ENCODE measurements at regions not wholly inside any gene's neighbourhood (a gene's known extent, or its start where the extent isn't known, plus 50 kb on each side); places are given as distances from the start of the nearest gene placed in this dataset.
"Not testable (repeated sequence)": the region's sequence is repeated elsewhere in the genome, so short reads cannot be mapped to it uniquely, and the experiment has no call there.

GRCh38 chr15:92819278-92820235 lies 80.6 kb upstream of the CHD2 start:
- ChIA-PET CTCF (interaction anchor here (1.0 to 5.5 kb wide), 7 partner anchors 8 to 98 kb away, joined by 3 to 43 read pairs (median 6); no protein-coding TSS in a partner anchor), POLR2A (interaction anchor here (1.0 to 1.2 kb wide), 3 partner anchors 10 to 63 kb away, joined by 3 to 7 read pairs (median 4); no protein-coding TSS in a partner anchor)
- no peak for DNase-seq (ENCODE audit: extremely low spot score)
- no peak for TF ChIP-seq CTCF (IDR thresholded peaks at IDR 0.05; ENCODE audit: control extremely low read depth, extremely low read depth, low read depth, missing control alignments)

GRCh38 chr15:92820236-92821021 lies 79.7 kb upstream of the CHD2 start:
- ChIA-PET POLR2A (interaction anchor here (1.0 to 1.2 kb wide), 3 partner anchors 10 to 62 kb away, joined by 3 to 7 read pairs (median 4); no protein-coding TSS in a partner anchor), CTCF (interaction anchor here (1.3 to 5.5 kb wide), 5 partner anchors 9 to 98 kb away, joined by 5 to 43 read pairs (median 7); no protein-coding TSS in a partner anchor)
- DNase-seq (ENCODE audit: extremely low spot score) = peak; percentile 91
- TF ChIP-seq CTCF (IDR thresholded peaks at IDR 0.05; ENCODE audit: control extremely low read depth, extremely low read depth, low read depth, missing control alignments) = no peak

GRCh38 chr15:92821491-92822116 lies 78.5 kb upstream of the CHD2 start:
- TF ChIP-seq CTCF (IDR thresholded peaks at IDR 0.05; ENCODE audit: control extremely low read depth, extremely low read depth, low read depth, missing control alignments) = no peak
- CTCF ChIA-PET = interaction anchor here (0.8 to 5.5 kb wide), 11 partner anchors 9 to 97 kb away, joined by 3 to 43 read pairs (median 3); no protein-coding TSS in a partner anchor
- DNase-seq (ENCODE audit: extremely low spot score) = no peak

GRCh38 chr15:92822216-92823144 lies 77.6 kb upstream of the CHD2 start:
- ChIA-PET CTCF (interaction anchor here (0.8 to 5.5 kb wide), 13 partner anchors 8 to 96 kb away, joined by 3 to 43 read pairs (median 3); no protein-coding TSS in a partner anchor), POLR2A (interaction anchor here (0.5 to 2.0 kb wide), 3 partner anchors 9 to 195 kb away, joined by 5 to 10 read pairs (median 5); no protein-coding TSS in a partner anchor)
- no peak for DNase-seq (ENCODE audit: extremely low spot score)
- no peak for TF ChIP-seq CTCF (IDR thresholded peaks at IDR 0.05; ENCODE audit: control extremely low read depth, extremely low read depth, low read depth, missing control alignments)

More at GRCh38 chr15:92821491-92822116, 78.5 kb upstream of the CHD2 start:
- POLR2A ChIA-PET = interaction anchor here (0.9 to 2.0 kb wide), 2 partner anchors 10 to 13 kb away, joined by 5 to 10 read pairs; no protein-coding TSS in a partner anchor

GRCh38 chr15:92825985-92826384 lies 74.1 kb upstream of the CHD2 start:
- no peak for TF ChIP-seq CTCF (IDR thresholded peaks at IDR 0.05; ENCODE audit: control extremely low read depth, extremely low read depth, low read depth, missing control alignments)
- DNase-seq (ENCODE audit: extremely low spot score) = no peak
- ChIA-PET CTCF (interaction anchor here (1.3 to 1.4 kb wide), 2 partner anchors 12 to 16 kb away, joined by 3 read pairs; no protein-coding TSS in a partner anchor), POLR2A (no interaction called here)

GRCh38 chr15:92827991-92828390 lies 72.1 kb upstream of the CHD2 start:
- DNase-seq (ENCODE audit: extremely low spot score); CTCF ChIA-PET; POLR2A ChIA-PET: not testable (repeated sequence)

Data from GM10248 (cell line).